ENCODE measurements at regions not wholly inside any gene's neighbourhood (a gene's known extent, or its start where the extent isn't known, plus 50 kb on each side); places are given as distances from the start of the nearest gene placed in this dataset.

DNA sequence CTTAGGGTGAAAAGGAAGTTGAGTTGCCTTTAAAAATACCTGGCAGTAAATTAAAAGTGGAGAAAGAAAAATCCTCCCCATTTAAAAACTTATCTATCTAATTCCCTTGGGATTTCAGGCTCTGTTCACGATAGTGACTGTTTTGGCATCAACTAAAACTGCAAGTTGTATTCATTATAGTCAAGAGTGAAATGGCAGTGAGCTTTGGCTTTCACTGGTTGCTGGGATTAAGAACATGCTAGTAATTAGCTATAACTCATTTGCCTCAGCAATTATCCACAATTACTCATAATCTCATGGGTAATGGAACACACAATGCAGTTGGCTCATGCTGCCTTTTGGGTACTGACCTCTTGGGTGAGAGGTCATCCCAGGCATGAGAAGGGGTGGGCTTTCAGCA lies 250.1 kb downstream of the GAS1 start:
- intact Hi-C loops (cut with micrococcal nuclease): no loop called here

GRCh38 chr9:86695910-86696424 lies 251.3 kb downstream of the GAS1 start:
- intact Hi-C loops (cut with micrococcal nuclease): no loop called here

DNA sequence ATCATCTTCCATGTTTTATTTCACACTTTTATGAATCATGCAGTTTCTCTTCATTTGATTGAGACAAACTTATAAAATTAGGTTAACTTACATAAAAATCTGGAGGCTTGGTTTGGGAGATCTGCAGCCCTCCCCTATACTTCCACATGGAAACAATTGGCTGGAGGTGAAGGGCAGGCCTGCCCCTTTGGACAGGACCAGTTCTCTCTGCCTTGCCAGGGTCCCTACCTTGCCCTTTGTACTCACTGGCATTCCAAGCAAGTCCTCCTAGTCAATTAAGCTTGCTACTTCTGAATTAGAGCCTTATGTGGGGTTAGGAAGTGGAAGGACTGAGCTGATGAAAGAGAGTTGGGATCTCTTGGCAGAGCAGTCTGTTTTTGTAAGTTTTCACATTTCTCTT lies 257.3 kb downstream of the GAS1 start:
- intact Hi-C loops (cut with micrococcal nuclease): no loop called here

DNA sequence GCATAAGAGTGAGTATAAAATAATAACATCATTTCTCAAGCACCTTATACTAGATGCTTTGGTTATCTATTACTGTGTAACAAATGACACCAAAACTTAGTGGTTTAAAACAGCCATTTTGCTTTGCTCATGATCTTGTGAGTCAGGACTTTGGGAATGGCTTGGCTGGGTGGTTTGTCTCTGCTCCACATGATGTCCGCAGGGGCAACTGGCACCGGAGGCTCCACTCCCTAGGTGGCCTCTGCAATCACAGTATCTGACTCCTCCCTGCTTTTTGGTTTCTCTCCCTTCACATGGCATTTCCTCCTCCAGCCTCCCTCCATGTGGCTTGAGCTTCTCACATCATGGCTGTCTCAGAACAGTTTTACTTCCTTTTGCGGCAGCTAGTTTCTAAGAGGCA lies 259.5 kb downstream of the GAS1 start:
- intact Hi-C loops (cut with micrococcal nuclease): no loop called here

GRCh38 chr9:86685556-86685955 lies 261.8 kb downstream of the GAS1 start:
- intact Hi-C loops (cut with micrococcal nuclease): no loop called here

- intact Hi-C loops (cut with micrococcal nuclease): no loop called here
Measured at GRCh38 chr9:86684148-86684547, 263.2 kb downstream of the GAS1 start.

DNA sequence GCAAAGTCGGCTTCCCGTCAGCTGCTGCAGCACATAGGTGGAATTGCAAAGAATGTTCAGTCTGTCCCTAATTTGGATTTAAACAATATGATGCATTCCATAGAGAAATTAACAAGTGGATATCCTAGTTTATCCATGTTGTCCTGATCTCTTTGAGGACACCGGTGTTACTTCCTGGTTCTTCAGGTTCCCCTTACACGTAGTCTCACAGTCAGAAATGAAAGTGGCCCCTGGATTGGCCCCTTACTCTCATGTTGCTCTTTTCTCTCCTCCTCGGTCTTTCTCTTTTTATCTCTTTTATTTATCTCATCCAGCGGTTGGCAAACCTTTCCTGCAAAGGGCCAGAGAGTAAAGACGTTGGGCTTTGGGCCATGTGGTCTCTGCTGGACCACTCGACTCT lies 265.1 kb downstream of the GAS1 start:
- intact Hi-C loops (cut with micrococcal nuclease): no loop called here

GRCh38 chr9:86679909-86680308 lies 267.4 kb downstream of the GAS1 start:
- intact Hi-C loops (cut with micrococcal nuclease): no loop called here

- intact Hi-C loops (cut with micrococcal nuclease): no loop called here
Measured at GRCh38 chr9:86676396-86676795, 270.9 kb downstream of the GAS1 start.

- intact Hi-C loops (cut with micrococcal nuclease): no loop called here
Measured at GRCh38 chr9:86675805-86676204, 271.5 kb downstream of the GAS1 start.

- intact Hi-C loops (cut with micrococcal nuclease): no loop called here
Measured at GRCh38 chr9:86674487-86674886, 272.8 kb downstream of the GAS1 start.

DNA sequence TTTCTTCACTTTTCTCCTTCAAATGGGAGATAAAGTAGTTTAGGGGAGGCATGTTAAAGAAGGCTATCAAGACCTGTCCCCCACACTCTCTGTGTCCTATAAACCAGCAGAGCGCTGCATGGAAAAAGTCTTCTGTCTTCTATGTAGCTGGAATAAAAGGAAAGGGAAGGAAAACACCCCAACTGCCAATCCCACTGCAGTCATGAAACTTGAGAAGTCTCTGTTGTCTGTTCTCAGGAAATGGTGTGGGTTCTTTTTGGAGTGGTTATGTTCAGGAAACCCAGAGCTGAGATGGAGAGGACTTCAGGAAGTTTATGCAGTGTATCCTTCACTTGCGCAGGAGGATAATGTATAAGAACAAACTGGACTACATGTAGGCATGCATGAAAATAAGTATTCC lies 274.3 kb downstream of the GAS1 start:
- intact Hi-C loops (cut with micrococcal nuclease): no loop called here

GRCh38 chr9:86672301-86672700 lies 275.0 kb downstream of the GAS1 start:
- intact Hi-C loops (cut with micrococcal nuclease): no loop called here

- intact Hi-C loops (cut with micrococcal nuclease): no loop called here
Measured at GRCh38 chr9:86671018-86671417, 276.3 kb downstream of the GAS1 start.

DNA sequence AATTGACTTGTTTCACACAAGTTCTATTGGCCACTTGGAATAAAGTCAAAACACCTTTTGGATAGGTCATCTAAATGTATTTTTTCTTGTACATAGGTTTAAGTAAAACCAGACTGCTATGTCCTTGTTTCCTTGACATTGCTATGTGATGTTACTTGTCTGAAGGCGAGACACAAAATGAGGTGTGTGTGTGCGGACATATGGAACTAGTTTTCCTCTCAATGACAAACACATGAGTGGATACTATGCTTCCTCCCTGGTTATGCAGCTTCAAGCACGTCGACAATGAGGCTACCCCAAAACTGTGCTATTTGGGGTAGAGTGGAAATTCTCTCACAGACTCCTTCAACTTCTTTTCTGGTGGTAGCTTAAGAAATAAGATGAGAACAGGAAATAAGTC lies 276.8 kb downstream of the GAS1 start:
- intact Hi-C loops (cut with micrococcal nuclease): no loop called here

- intact Hi-C loops (cut with micrococcal nuclease): no loop called here
Measured at GRCh38 chr9:86670076-86670475, 277.2 kb downstream of the GAS1 start.

DNA sequence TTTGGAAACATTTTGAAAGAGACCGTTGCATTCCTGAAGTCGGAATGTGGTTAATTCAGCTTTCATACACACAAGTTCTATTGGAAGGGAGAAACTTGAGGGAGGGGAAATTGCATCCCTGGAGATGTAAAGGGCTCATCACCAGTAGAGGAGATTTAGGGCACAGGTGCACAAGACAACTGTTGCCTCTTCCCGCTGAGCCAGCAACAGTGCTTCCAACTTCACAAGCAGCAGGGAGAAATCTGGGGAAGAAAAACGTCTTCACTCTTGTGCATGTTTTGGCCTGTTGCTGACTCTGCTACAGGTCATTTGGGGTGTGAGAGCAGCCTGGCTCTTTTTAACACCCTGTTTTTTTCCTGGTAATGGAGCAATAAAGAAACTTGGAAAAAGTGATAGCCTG lies 277.9 kb downstream of the GAS1 start:
- intact Hi-C loops (cut with micrococcal nuclease): no loop called here

DNA sequence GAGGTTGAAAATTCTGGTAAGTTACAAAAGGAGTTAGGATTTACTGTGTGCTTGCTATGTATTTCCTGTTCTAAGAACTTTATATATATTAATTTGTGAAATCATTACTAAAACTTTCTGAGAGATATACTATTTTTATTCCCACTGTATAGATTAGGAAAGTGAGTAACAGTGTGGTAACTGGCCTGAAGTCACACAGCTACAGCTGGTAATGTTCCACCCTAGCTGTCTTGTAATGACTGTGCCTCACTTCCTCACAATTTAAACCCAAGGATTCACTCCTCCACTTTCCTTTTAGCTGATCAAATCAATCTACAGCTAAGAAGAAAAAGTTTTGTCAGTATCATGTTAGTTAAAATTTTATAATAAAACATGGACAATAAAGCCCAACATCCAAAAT lies 278.8 kb downstream of the GAS1 start:
- intact Hi-C loops (cut with micrococcal nuclease): no loop called here

GRCh38 chr9:86667307-86667706 lies 280.0 kb downstream of the GAS1 start:
- intact Hi-C loops (cut with micrococcal nuclease): no loop called here

DNA sequence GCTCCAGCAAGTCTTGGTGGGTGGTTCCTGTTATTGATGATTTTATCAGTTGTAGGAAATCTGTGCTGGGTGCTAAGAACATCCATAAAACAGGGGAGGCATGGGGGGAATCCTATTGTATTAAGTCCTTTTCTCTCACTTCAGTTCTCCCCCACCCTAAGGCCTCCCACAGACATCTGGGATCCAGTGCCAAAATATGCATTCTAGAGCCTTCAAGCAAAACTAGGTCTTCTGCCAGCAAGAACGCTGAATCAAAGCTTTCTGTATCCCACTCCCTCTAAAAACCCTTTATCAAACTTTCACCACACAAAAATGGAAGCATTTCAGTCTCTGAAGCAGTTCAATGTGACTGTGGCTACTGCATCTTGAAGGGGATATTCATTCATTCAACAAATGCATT lies 281.9 kb downstream of the GAS1 start:
- intact Hi-C loops (cut with micrococcal nuclease): no loop called here

- intact Hi-C loops (cut with micrococcal nuclease): no loop called here
Measured at GRCh38 chr9:86664603-86665002, 282.7 kb downstream of the GAS1 start.

DNA sequence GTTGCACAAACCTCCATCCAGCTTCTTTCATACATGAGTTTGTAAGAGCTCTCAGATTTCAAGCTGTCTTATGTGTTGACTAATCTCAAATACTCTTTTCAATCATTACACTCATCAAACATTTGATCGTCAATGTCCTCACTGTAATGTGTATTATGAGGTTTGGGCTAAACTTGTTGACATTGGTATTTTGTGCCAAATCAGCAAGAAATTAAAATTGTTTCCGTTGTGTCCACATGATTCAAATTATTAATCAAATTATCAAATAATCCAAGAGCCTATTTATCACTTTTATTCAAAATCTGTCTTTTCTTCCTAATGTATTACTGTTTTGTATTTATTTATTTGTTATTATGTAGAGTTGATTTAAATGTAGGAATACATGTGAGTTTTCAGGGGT lies 283.4 kb downstream of the GAS1 start:
- intact Hi-C loops (cut with micrococcal nuclease): no loop called here

DNA sequence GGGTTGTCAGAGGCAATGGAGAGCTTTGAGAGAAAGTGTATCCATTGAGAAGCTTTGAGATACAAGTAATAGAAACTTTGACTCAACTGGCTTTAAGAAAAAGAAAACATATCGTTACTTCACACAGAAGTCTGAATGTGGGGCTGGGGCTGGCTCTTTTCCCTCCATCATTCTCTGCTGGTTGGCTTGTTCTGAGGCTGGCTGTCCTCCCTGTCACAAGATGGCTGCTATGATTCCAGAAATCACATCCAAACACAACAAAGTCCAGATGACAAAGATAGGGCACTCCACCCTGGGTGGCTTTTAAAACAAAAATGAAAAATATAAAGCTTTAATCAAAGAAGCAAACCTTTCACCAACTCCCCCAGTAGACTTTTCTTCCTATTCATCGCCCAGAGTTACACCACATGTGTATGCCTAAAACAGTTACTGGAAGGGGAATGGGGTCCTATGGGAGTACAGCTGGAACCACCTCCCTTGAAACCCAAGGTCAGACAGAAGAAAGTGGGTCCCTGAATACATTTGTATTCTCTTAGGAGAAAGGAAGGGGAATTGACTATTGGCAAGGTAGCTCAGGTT lies 284.3 kb downstream of the GAS1 start:
- intact Hi-C loops (cut with micrococcal nuclease): no loop called here

Measured in T-helper 2 cell treated with Interferon-gamma antibody and Interleukin-4, amounts not matched to agents 100 ng/mL and 5 ng/mL, for 36 hours (primary cell).